ENCODE measurements at regions not wholly inside any gene's neighbourhood (a gene's known extent, or its start where the extent isn't known, plus 50 kb on each side); places are given as distances from the start of the nearest gene placed in this dataset.
"Not testable (repeated sequence)": the region's sequence is repeated elsewhere in the genome, so short reads cannot be mapped to it uniquely, and the experiment has no call there.

DNA sequence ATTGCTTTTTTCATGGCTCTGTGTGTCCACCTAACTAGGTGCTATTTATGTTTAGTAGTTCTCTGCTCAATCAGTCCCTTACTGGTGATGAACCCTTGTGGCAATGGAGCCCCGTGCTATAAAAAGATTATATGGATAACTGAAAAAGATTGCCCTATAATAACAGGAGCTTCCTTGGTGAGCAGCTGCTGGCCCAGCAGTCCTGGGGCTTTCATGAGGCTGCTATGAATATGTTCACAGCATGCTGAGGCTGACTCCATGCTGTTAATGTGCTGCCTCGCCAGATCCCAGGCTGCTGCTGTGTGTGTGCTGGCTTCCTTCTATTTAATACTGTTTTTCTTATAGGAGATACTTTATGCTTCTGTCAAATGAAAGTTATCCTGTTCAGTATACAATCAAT, 357.5 kb downstream of the TAF11L14 start:
- no peak for DNase-seq (ENCODE audit: low read depth)
- in situ Hi-C loops (cut with HindIII; ENCODE audit: low pct_unique_long_range_greater_than_20kb, low sequenced_read_pairs), result no loop called here

GRCh38 chr5:17992291-17992690, 358.0 kb downstream of the TAF11L14 start:
- in situ Hi-C loops (cut with HindIII; ENCODE audit: low pct_unique_long_range_greater_than_20kb, low sequenced_read_pairs), result no loop called here
- DNase-seq (ENCODE audit: low read depth), result no peak

GRCh38 chr5:17995997-17996396, 361.7 kb downstream of the TAF11L14 start:
- in situ Hi-C loops (cut with HindIII; ENCODE audit: low pct_unique_long_range_greater_than_20kb, low sequenced_read_pairs), result no loop called here
- DNase-seq (ENCODE audit: low read depth), result no peak

- in situ Hi-C loops (cut with HindIII; ENCODE audit: low pct_unique_long_range_greater_than_20kb, low sequenced_read_pairs), result no loop called here
- no peak for DNase-seq (ENCODE audit: low read depth)
Observed at GRCh38 chr5:17999858-18000257, 365.6 kb downstream of the TAF11L14 start.

- no peak for DNase-seq (ENCODE audit: low read depth)
- in situ Hi-C loops (cut with HindIII; ENCODE audit: low pct_unique_long_range_greater_than_20kb, low sequenced_read_pairs), result no loop called here
Observed at GRCh38 chr5:18000744-18001143, 366.5 kb downstream of the TAF11L14 start.

- DNase-seq (ENCODE audit: low read depth), result no peak
- in situ Hi-C loops (cut with HindIII; ENCODE audit: low pct_unique_long_range_greater_than_20kb, low sequenced_read_pairs), result no loop called here
Observed at GRCh38 chr5:18003312-18003711, 369.1 kb downstream of the TAF11L14 start.

DNA sequence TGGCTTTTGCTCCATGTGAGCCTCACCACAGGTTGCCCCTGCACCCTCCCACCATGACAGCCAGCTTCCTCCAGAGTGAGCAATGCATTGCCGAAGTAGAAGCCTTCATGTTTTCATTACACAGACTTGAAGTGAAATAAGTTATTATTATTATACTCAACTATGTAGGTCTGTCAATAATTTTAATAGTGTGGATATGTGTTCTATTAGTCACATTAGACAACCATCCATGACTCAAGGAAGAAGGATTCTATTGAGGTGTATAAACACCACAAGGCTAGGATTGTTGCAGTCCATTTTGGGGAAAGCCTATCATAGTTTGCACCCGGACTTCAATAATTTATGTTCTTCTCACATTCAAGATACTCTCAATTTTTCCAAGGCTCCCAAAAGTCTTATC, 369.5 kb downstream of the TAF11L14 start:
- DNase-seq (ENCODE audit: low read depth), result no peak
- in situ Hi-C loops (cut with HindIII; ENCODE audit: low pct_unique_long_range_greater_than_20kb, low sequenced_read_pairs), result no loop called here

- DNase-seq (ENCODE audit: low read depth); in situ Hi-C loops (cut with HindIII; ENCODE audit: low pct_unique_long_range_greater_than_20kb, low sequenced_read_pairs): not testable (repeated sequence)
Observed at GRCh38 chr5:18006235-18006634, 372.0 kb downstream of the TAF11L14 start.

GRCh38 chr5:18008940-18009339, 374.7 kb downstream of the TAF11L14 start:
- in situ Hi-C loops (cut with HindIII; ENCODE audit: low pct_unique_long_range_greater_than_20kb, low sequenced_read_pairs), result no loop called here
- no peak for DNase-seq (ENCODE audit: low read depth)

GRCh38 chr5:18010053-18010452, 375.8 kb downstream of the TAF11L14 start:
- DNase-seq (ENCODE audit: low read depth), result no peak
- in situ Hi-C loops (cut with HindIII; ENCODE audit: low pct_unique_long_range_greater_than_20kb, low sequenced_read_pairs), result no loop called here

DNA sequence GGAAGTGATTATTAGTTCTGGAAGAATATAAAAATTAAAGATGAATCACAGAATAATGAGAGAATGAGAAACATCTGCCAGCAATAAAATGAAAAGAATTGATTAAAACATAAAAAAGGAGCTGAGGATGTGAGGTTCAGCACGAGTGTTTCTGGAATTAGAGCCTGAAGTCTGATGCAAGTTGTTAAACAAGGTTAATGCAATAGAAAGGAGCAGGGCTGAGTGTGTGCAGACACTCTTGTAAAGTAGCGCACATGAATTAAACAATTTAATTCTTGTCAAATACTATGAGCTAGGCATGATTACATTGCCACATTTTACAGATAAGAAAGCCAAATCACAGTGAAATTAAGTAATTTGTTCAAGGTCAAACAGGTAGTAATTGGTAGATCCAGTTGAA, 384.2 kb downstream of the TAF11L14 start:
- in situ Hi-C loops (cut with HindIII; ENCODE audit: low pct_unique_long_range_greater_than_20kb, low sequenced_read_pairs), result no loop called here
- no peak for DNase-seq (ENCODE audit: low read depth)

DNA sequence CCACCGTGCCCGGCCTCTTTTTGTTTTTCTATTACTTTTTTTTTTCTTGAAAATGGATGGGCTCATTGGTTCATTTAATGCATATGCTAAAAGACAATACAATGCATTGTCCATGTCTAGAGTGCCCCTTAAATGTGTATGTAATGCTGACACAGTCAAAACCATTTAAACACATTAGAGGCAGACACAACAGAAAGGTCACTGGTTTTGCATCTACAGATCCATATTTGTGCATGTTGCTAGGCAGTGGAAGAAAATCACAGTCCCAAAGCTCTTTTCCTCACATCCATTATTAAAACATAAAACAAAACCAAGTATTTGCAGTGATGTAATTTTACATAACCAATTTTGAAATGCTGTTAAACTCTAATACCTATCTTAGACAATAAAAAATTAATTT, 389.0 kb downstream of the TAF11L14 start:
- in situ Hi-C loops (cut with HindIII; ENCODE audit: low pct_unique_long_range_greater_than_20kb, low sequenced_read_pairs), result no loop called here
- no peak for DNase-seq (ENCODE audit: low read depth)

DNA sequence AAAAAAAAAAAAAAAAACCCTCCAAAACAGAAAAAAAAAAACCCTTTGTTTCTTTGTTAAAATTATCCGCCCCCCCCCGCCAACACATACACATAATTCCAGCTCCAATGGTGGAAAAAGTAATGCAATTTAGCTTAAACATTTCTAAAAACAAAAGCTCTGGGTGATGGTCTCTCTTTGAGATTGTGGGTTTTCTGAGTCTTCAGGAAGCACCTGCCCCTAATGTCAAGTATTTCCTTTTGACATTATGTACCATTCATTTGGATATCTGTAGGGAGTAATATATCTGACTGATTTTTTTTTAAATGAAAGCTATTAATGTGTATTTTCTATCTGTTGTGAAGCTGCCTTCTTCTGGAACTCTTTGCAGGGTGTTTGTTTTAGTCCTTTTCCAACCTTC, 389.7 kb downstream of the TAF11L14 start:
- DNase-seq (ENCODE audit: low read depth), result no peak
- in situ Hi-C loops (cut with HindIII; ENCODE audit: low pct_unique_long_range_greater_than_20kb, low sequenced_read_pairs), result no loop called here

DNA sequence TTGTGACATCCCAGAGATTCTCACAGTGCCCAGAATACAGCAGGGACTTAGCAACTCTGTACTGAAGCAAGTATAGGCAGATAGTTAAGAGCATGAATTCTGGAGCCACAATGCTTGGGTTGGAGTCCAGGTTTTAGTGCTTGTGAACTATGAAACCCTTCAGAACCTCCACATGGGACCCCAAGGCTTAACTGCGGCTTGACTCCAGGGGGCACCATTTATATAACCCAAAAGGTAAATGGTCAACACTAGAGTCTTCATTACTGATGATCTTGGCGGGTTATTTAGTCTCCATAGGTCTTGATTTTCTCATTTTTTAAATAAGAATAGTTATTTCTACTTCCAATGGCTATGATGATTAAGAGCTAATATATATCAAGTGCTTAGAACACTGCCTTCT, 390.3 kb downstream of the TAF11L14 start:
- in situ Hi-C loops (cut with HindIII; ENCODE audit: low pct_unique_long_range_greater_than_20kb, low sequenced_read_pairs), result no loop called here
- no peak for DNase-seq (ENCODE audit: low read depth)

GRCh38 chr5:18027241-18027867, 393.1 kb downstream of the TAF11L14 start:
- in situ Hi-C loops (cut with HindIII; ENCODE audit: low pct_unique_long_range_greater_than_20kb, low sequenced_read_pairs), result no loop called here

DNA sequence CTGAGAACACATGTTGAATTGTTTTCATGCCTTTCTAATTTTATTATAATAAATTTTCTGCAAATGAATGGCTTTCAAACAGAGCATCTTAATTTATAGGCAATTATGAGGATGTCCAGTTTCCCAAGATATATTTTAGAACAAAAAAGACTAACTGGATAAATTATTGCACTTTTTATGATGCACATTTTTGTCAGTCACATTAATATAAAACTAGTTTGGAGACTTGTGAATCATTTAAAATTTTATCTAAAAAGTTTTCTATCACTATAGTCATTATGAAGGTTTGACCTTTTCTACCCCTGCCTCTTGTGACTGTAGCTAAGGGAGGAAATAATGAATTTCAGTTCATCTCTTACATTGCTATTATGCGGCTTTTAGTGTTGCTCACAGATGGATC, 393.8 kb downstream of the TAF11L14 start:
- DNase-seq (ENCODE audit: low read depth), result no peak
- in situ Hi-C loops (cut with HindIII; ENCODE audit: low pct_unique_long_range_greater_than_20kb, low sequenced_read_pairs), result no loop called here

More at GRCh38 chr5:18027241-18027867, 393.1 kb downstream of the TAF11L14 start:
- DNase-seq (ENCODE audit: low read depth), result no peak

DNA sequence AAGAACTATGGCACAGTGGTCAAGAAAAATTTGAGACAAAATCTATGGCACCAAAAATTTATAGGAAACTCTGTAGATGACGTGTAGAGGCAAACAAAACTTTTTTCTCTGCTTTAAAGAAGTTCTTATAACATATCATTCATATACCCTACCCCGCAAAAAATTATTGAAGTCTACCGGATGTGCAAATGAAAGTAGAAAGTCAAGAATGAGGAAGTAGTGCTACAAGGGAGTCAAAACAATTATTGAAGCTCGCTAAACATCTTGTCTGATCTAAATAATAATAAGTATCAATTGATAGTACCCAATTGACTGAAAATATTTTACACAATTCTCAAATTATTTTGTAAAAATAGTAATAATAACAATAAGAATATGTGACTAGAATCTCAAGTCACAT, 398.5 kb downstream of the TAF11L14 start:
- no peak for DNase-seq (ENCODE audit: low read depth)
- in situ Hi-C loops (cut with HindIII; ENCODE audit: low pct_unique_long_range_greater_than_20kb, low sequenced_read_pairs), result no loop called here

- no peak for DNase-seq (ENCODE audit: low read depth)
- in situ Hi-C loops (cut with HindIII; ENCODE audit: low pct_unique_long_range_greater_than_20kb, low sequenced_read_pairs), result no loop called here
Observed at GRCh38 chr5:18036531-18036930, 402.3 kb downstream of the TAF11L14 start.

- in situ Hi-C loops (cut with HindIII; ENCODE audit: low pct_unique_long_range_greater_than_20kb, low sequenced_read_pairs), result no loop called here
- no peak for DNase-seq (ENCODE audit: low read depth)
Observed at GRCh38 chr5:18037718-18038117, 403.5 kb downstream of the TAF11L14 start.

- no peak for DNase-seq (ENCODE audit: low read depth)
- in situ Hi-C loops (cut with HindIII; ENCODE audit: low pct_unique_long_range_greater_than_20kb, low sequenced_read_pairs), result no loop called here
Observed at GRCh38 chr5:18043344-18043743, 409.1 kb downstream of the TAF11L14 start.

- in situ Hi-C loops (cut with HindIII; ENCODE audit: low pct_unique_long_range_greater_than_20kb, low sequenced_read_pairs), result no loop called here
- DNase-seq (ENCODE audit: low read depth), result no peak
Observed at GRCh38 chr5:18048449-18048848, 414.2 kb downstream of the TAF11L14 start.

Measured in Caki2 (cell line).